HG02798 (cell line): ENCODE measurements at regions not wholly inside any gene's neighbourhood (a gene's known extent, or its start where the extent isn't known, plus 50 kb on each side); places are given as distances from the start of the nearest gene placed in this dataset.

Experiments
- ATAC-seq: cut with Tn5 transposase; IDR thresholded peaks from one replicate; pipeline ENCODE4 v1.9.1; 2021; ENCODE audit warnings: mild to moderate bottlenecking; ENCODE audit not compliant: unreplicated experiment, poor library complexity

DNA sequence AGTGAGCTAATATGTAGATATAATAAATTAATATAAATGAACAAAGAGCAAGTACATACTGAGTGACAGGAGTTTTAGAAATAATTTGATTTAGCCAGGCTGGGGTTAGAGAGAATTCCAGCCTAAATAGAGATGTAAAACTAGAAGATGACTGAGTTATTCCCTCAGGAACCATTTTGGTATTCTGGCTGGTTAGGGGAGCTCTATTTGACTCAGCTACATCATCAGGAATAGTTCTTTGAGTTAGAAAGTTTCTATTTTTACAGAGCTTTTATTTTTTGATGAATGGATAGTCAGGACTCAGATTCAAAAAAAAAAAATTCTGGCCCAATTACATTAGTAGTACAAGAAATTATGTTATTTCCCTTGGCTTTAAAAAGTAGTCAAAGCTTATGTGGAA lies 180.4 kb upstream of the MID1 start:
- ATAC-seq: no peak

DNA sequence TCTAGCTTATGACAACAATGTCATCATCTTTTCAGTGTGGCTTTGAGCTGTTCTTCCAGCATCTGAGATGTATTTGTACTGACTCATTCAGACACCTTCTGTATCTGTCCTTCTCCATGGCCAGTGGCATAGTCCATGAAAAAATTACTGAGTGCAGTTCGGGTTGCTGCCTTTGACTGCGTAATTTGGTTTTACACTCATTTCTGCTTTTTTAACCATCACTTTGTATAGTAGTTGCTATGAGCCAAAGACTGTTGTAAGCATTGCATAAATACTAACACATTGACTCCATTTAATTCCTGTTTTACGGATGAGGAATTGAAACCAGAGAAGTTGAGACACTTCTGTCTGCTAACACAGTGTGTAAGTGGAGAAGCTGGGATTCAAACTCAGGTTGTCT lies 190.7 kb upstream of the MID1 start:
- ATAC-seq: no peak

DNA sequence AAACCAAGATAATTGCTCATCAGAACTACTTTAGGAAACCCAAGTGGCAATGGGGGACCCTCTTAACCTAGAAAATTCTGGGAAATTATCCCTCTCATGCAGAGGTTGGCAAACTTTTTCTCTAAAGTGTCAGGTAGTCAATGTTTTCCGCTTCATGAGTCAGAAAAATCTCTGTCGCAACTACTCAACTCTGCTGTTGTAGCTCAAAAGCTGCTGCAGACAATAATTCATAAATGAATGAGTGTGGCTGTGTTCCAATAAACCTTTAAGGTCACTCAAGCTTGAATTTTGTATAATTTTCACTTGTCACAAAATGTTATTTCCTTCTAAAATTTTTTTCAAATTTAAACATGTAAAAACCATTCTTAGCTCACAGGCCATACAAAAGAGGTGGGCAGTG lies 193.4 kb upstream of the MID1 start:
- no peak for ATAC-seq

DNA sequence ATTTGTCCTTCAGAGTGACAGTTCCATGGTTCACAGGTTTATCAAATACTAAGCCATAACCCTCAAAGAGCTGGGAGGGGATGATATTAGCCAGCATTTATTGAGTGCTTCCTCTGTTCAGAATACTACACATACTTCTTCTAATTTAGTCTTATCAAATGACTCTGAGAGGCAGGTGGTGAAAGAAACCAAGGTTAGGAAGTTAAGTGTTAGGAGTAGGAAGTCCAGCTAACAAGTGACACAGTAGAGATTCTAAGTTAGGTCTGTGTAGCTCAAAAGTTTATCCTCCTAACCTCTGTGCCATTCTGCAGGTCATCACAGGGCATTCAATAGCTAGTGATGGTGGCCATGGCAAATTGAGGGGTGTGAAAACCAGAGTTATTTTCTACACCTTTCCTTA lies 198.3 kb upstream of the MID1 start:
- ATAC-seq: no peak

DNA sequence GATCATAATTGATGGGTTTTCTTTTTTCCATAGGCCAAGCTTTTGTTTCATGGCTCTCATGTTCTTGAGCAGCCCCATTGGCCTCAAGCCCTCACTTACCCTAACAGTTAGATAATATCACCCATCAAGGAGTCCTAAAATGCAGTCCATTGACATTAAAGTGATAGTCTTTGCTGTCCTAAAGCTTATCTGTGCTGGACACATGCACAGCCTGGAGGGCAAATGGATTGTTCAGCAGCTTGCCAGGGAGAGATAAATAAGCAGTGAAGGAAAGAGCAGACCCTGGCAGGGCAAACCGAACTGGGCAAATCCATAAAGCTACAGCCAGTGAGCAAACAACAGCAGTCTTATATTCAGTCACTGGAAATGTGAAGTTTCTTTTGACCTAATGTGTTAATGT lies 199.6 kb upstream of the MID1 start:
- no peak for ATAC-seq

DNA sequence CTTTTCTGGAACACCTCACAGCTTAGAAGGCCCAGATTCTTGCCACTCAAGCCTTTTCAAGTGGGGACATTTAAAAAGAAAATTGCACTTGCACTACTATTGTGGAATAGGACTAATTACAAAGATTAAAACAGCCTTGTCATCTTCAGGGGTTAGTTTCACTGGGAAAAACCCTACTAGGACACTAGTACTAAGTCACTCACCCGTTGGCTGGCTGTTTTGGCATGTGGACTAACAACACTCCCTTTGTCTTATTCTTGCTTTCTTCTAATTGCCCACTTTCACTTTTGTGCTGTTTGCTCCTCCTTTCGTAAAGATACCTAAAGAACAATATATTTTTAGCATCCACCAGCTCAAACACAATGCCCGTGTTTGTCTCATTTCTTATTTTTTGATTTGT lies 200.9 kb upstream of the MID1 start:
- ATAC-seq: no peak

DNA sequence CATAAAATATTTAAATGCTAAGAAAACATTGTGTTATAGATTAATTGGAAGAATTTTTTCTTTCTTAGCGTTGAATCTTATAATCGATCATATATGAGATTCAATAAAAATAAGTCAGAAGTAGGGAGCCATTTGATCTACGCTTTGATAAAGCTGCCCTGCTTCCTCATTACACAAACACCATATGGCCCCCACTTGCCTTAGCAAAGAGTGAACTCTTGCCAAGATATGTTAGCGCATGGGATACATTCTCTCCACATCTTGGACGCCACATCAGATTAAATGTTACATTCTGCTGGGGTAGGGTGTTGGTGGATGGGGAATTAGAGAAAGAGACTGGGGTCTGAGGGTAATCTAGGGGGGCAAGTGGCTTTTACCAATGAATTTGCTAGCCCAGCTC lies 207.7 kb upstream of the MID1 start:
- ATAC-seq: no peak

DNA sequence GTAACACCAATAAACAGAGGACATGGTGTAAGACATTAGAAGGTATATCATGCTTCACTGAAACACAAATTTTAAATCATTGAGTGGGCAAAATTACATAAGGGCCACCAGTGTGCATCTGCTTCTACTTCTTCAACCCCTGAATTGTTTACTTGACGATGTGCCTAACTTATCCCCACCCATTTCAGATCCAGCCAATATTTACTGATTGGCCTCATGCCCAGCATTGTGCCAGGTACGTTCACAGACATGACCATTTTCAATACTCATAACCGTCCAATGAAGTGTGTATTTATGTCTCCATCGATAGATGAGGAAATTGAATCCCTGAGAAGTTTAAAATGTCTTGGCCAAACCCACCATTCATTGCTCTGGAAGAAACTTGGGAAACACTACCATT lies 208.3 kb upstream of the MID1 start:
- ATAC-seq: no peak

DNA sequence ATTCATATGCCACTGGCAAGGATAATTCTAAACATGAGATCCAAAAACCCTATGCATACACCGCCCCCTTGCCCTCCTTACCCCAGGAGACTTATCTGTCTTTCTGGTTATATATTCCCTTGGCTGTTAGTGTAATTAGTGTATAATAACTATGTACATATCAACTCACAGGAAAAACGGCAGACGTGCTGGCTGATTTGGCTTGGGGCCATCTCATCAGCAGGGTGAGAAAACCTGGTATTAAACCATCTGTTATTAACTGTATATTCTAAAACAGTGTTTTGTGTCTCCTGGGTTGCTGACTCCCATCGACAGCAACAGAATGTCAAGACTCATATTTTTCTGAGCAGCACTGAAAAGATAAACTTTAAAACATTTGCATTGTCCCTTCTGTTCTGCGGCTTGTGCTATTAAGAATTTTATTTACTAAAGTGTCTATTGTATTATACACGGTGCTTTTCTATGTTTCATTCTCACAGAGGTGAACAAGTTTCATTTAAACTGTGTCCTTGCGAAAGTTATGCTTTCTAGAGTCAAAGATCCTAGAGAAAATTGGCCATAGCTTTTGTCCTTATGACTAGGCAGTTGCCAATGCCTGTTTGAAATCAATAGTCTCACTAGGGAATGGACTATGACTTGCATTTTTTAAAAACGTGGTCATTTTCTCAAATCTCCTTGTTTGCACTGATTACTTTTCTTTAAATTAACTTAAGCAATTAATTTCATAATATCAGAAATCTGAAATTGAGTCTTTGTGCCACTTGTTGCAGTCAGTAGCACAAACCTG lies 211.5 kb upstream of the MID1 start:
- no peak for ATAC-seq

DNA sequence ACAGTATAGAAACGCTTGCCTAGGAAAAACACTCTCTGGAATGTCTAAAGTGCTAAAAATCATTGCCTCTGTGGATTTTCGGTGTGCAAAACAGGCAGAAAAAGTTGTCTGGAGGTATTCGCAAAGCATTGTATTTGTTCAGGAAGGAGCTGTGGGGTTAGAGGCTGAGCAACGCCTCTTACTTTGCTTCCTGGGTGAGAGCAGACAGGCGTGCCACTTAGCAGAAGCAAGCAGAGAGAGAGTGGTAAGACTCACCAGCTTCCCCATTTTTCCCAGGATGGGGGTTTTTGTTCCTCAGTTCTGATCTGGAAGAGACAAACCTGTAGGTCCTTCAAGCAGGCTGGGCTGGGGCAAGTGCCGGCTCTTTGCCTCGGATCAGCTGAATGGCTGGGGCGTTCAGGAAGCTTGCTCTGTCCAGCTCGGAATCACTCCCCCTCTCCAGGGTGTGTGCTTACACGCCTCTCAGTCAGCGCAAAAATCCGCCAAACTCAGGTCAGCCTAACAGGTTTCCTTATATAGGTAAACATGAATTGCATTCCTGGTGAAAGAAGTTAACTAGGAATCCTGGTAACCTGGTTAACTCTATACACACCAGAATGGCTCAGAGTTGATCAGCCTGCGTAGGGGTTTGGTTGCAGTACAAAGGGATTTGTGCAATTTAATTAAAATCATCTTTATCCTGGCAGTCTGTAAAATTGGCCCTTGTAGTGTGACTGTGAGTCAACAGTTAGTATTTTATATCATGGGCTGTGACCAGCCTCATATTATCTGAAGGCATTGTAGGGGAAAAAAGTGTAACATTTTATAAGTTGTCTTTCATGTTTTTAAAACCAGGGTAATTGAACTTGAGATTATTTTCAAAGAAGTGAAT lies 213.1 kb upstream of the MID1 start:
- no peak for ATAC-seq

DNA sequence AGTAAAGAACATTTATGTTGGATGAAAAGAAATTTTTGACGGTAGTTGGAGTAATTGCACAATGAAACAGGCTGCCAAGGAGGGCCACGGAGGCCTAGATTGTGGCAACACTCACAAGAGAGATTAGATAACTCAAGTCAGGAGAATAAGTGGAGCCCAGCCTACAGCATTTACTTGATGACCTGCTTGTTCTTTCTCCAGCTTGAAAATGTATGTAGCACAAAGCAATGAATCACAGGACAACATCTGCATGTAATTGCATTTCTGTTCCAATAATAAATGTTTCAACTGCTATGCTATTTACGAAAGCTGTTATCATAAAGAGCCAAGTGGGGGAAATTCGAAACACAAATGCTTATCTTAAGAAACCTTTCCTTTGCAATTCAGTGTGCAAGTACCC lies 221.2 kb upstream of the MID1 start:
- ATAC-seq: no peak

DNA sequence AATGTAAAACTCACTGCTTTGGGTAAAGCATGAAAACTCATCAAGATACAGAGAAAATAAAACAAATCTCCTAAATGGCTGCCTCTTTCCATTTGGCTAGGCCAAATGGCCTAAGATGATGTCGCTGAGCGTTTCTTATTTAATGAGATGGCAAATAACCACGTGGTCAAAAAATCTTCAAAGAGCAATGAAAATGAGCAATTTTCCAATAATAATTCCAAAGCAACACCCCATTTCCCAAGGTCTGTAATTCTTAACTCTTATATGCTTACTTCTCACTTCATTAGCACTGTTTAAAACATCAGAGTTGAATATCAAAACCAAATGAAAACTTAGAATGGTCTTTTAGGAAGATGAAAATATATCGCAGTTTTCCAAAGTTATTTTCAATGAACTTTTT lies 222.3 kb upstream of the MID1 start:
- ATAC-seq: no peak

DNA sequence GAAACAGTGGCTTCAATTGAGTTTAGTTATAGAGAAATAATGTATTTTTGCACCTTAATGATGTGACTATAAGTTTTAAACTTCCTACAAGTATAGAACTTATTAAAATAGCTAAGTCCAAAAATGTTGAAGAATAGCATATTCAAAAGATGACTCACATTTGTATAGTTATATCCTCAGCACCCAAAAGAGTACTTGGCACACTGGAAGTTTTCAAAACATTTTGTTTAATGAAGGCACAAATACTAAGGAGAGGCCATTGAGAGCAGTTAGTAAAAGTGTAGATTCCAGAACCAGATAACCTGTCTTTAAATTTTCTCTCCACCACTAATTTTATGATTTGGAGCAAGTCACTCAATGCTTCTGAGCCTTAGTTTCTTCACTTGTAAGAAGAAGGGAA lies 226.9 kb upstream of the MID1 start:
- no peak for ATAC-seq

DNA sequence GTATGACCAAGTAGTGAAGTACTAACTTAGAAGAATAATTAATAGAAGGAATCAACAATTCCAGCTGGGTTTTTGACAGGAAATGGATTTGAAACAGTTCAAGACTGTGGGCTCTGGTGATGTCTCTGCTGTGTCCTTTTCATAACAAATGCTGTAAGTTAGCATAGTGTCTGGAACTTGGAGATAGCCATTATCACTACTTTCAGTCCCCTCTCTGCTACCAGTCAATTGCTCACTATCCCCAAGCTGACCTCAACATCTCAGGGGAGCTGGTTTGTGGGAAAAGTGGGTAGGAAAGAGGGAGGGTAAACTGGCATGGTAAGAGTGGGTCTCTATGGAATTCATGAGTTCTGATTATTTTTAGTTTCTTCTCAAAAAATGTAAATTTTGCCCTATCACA lies 231.4 kb upstream of the MID1 start:
- ATAC-seq: no peak

DNA sequence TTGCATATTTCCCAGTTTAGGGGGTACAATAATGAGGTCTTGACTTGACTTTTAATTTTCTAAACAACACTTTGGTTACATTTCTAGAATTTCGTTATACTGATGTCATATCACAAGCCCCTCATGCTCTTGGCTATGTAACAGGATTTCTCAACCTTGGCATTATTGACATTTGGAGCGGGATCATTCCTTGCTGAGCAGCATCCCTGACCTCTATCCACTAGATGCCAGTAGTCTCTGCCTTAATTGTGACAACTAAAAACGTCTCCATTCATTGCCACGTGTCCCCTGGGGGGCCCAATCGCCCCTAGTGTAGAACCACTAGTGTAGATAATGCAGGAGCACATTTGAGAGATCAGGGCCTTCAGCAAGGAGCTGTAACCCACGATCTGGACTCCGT lies 234.2 kb upstream of the MID1 start:
- no peak for ATAC-seq

DNA sequence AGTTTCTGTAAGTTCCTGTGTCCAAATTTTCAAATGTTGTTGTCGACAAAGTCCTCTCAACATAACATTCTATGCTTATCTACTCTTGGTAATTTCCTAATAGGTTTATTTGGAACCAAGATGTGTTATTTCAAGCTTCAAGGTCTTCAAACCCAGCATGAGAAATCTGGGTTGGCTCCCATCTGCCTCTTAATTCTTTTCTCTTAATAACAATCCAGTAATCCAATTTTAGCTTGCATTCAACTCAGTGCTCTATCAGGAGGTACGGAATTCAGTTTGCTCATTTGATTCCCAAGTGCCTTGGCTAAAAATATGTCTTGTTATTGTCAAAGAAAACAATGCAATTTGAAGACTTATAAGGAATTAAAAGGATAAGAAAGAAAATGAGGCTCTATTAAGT lies 235.5 kb upstream of the MID1 start:
- ATAC-seq: no peak

DNA sequence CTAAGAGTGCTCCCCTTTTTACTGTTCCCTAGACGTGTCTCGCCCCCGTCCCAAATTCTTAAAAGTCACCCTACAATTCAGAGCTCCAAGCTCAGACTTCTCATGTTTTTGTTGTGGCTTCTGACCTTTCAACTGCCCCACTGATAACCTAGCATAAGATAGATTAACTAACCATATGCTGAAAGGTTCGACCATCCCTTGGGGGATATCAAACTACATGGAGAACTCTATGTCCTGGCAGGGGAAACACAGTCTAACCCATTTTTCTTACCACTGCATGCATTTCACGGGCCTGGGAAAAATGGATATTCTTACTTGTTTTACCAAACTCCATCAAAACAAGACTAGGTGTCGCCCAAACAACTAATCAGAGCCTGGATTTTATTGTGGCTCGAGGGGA lies 236.4 kb upstream of the MID1 start:
- no peak for ATAC-seq

DNA sequence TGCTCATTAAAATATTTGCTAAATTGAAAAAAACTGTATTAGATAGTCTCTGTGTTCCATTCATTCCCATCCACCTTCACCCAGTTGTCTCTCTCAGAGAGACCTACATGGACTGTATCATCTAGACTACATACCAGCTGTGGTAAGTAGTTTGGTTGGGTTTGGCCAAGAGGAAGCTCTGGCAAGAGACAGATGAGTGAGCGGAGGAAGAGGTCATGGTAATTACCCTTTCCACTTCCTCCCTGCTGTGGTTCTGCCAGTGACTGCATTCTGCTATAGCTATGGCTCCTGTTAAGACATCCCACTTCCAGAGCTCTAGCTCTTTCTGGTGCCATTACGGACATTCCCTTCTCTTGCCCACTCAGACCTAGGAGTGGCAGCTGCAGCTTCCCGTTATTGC lies 239.0 kb upstream of the MID1 start:
- ATAC-seq: no peak

DNA sequence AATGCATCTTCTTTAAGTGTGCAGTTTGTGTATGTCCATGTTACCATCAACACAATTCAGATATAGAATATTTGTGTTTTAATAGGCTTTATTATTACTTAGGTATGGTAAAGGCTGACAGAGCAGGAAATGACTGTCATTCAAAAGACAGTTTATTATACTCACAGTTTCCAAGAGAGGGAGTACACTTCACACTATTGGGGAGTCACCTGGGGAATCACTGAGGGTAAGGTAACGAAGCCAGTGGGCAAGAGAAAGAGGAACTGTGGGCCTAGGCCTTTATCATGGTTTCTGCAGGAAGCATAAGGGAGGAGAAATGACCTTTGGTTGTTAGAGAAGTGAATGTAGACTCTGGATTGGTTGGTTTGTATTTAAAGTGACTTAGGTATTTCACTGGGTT lies 235.1 kb upstream of the HCCS start:
- ATAC-seq: no peak

DNA sequence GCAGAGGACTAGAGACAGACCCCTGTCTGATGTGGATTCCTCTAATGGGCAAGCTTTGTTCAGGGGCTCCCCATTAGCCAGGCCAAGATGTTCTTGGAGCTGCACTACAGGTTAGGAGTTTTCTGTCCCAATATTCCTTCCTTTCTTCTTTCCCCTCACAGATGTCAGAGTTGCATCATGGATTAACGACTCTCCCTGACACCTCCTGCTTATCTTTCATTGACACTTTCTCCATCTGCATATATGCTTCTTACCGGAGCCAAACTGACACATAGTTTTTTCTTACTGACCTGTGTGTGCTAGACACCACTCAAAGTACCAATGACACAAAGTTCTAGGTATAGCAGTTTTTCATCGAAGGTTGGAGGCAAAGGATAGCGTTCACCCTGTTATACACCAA lies 228.6 kb upstream of the HCCS start:
- ATAC-seq: no peak

DNA sequence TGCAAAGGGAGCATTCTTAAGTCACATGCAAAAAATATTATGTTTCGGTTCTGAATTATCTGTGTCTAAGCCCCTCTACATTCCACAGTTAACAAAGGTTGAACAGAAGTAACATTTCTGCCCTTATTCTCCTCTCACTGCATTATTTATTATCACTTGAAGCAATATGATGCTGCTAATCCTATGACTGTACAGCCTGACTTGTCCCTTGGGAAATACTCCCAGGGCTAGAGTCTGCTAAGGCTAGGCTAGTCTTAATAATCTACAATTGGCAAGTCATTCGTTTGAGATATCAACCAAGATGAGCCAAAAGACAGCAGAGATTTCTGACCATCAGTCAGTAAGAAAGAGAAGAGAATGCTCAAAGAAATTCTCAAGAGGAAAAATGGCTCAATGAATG lies 226.9 kb upstream of the HCCS start:
- ATAC-seq: no peak
